ENCODE measurements at regions not wholly inside any gene's neighbourhood (a gene's known extent, or its start where the extent isn't known, plus 50 kb on each side); places are given as distances from the start of the nearest gene placed in this dataset.

- TF ChIP-seq CTCF (IDR thresholded peaks at IDR 0.05) (no peak), POLR2A (IDR thresholded peaks at IDR 0.05) (no peak)
Observed at GRCh38 chr4:115780268-115780667, 666.8 kb upstream of the NDST4 start.
